KMS-11 (cell line): ENCODE measurements at regions not wholly inside any gene's neighbourhood (a gene's known extent, or its start where the extent isn't known, plus 50 kb on each side); places are given as distances from the start of the nearest gene placed in this dataset.

Experiments used
- H2AFZ ChIP-seq: fragments of 200-600 bp; sonication (generic); 2 replicates; pipeline ENCODE4 v1.6.1; 2016; ENCODE audit warnings: antibody characterized with exemption, mixed run types, low read depth
- H3K27ac ChIP-seq: fragments of 200-600 bp; sonication (generic); 2 replicates; pipeline ENCODE4 v1.6.1; 2016; ENCODE audit warnings: mild to moderate bottlenecking, mixed run types
- H3K27me3 ChIP-seq: fragments of 200-600 bp; sonication (generic); 2 replicates; pipeline ENCODE4 v1.6.1; 2017; ENCODE audit warnings: mild to moderate bottlenecking, low read depth, mixed run types, moderate library complexity; ENCODE audit not compliant: insufficient read depth
- H3K36me3 ChIP-seq: fragments of 200-600 bp; sonication (generic); 2 replicates; pipeline ENCODE4 v1.6.1; 2017; ENCODE audit warnings: mild to moderate bottlenecking, mixed run types; ENCODE audit not compliant: insufficient read depth
- H3K4me1 ChIP-seq: fragments of 200-600 bp; sonication (generic); 2 replicates; pipeline ENCODE4 v1.6.1; 2016; ENCODE audit warnings: mild to moderate bottlenecking, low read depth, mixed run types; ENCODE audit not compliant: poor library complexity, severe bottlenecking
- H3K4me2 ChIP-seq: fragments of 200-600 bp; sonication (generic); 2 replicates; pipeline ENCODE4 v1.7.0; 2016; ENCODE audit warnings: mild to moderate bottlenecking, mixed run types
- H3K4me3 ChIP-seq: fragments of 200-600 bp; sonication (generic); IDR thresholded peaks from 2 replicates; pipeline ENCODE4 v1.6.1; 2017; ENCODE audit warnings: low read depth, low read length, mixed read lengths; ENCODE audit not compliant: insufficient read depth
- H3K79me2 ChIP-seq: fragments of 200-600 bp; sonication (generic); 2 replicates; pipeline ENCODE4 v1.6.1; 2016; ENCODE audit warnings: low read depth, mixed run types; ENCODE audit not compliant: insufficient read depth
- H3K9ac ChIP-seq: fragments of 200-600 bp; sonication (generic); 2 replicates; pipeline ENCODE4 v1.6.1; 2016; ENCODE audit warnings: mild to moderate bottlenecking, mixed run types
- H4K20me1 ChIP-seq: fragments of 200-600 bp; sonication (generic); 2 replicates; pipeline ENCODE4 v1.6.1; 2016; ENCODE audit warnings: mild to moderate bottlenecking, mixed run types; ENCODE audit not compliant: insufficient read depth
- CTCF ChIP-seq: fragments of 200-600 bp; sonication (generic); conservative IDR thresholded peaks from 2 replicates; pipeline ENCODE4 v1.6.1; 2017; ENCODE audit warnings: low read depth, mild to moderate bottlenecking, antibody characterized with exemption, low read length, moderate library complexity, mixed read lengths

- Histone ChIP-seq H3K27me3 (no peaks in the 10 kb centered on the region), H3K4me1 (no peaks in the 10 kb centered on the region), H3K9ac (no peak overlapping the region), H3K79me2 (no peaks in the 10 kb centered on the region), H3K36me3 (no peaks in the 10 kb centered on the region), H4K20me1 (no peaks in the 10 kb centered on the region), H3K4me2 (no peak overlapping the region), H3K4me3 (no peak overlapping the region), H3K27ac (no peak overlapping the region), H2AFZ (no peak overlapping the region)
- no peak for TF ChIP-seq CTCF
Observed at GRCh38 chr7:24038993-24039392, 245.0 kb upstream of the NPY start.

DNA sequence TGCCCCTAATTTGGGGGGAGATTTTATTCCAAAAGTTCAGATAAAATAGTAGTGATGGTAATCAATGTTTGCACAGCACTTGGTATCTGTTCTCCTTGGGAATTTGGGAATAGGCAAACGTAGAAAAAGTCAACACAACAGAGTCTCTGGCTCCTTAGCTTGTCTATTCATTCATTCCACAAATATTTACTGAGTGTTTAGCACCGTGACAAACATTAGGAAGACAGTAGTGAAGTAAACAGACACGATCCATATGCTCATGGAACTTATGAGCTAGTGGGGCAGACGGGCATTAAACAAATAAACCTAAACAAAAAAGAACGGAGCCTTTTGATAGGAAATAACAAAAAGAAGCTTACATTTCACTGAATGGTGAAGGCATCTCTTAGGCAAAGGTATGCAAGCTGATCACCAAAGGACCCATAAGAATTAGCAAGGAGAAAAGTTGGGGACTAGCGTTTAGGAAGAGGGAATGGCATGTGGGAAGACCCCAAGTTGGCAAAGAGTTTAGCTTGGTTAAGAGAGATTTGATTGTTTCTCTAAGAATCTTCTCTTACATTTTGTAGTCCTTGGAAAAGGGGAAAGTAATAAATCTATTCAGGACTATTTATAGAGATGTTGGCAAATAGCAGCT is 243.9 kb upstream of the NPY start:
- Histone ChIP-seq H2AFZ (no peak overlapping the region), H3K4me2 (no peak overlapping the region), H3K79me2 (no peaks in the 10 kb centered on the region), H3K27me3 (no peaks in the 10 kb centered on the region), H4K20me1 (no peaks in the 10 kb centered on the region), H3K4me1 (no peaks in the 10 kb centered on the region), H3K27ac (no peak overlapping the region), H3K4me3 (no peak overlapping the region), H3K36me3 (no peaks in the 10 kb centered on the region), H3K9ac (no peak overlapping the region)
- no peak for TF ChIP-seq CTCF

- no peaks in the 10 kb centered on the region for H3K79me2 ChIP-seq
- H3K27me3 ChIP-seq: no peaks in the 10 kb centered on the region
- no peak for TF ChIP-seq CTCF
- no peaks in the 10 kb centered on the region for H3K36me3 ChIP-seq
- H3K4me2 ChIP-seq: no peak overlapping the region
- H3K27ac ChIP-seq: no peak overlapping the region
- no peaks in the 10 kb centered on the region for H3K4me1 ChIP-seq
- H4K20me1 ChIP-seq: no peaks in the 10 kb centered on the region
- H2AFZ ChIP-seq: no peak overlapping the region
- H3K9ac ChIP-seq: no peak overlapping the region
- no peak overlapping the region for H3K4me3 ChIP-seq
Observed at GRCh38 chr7:24042028-24042427, 242.0 kb upstream of the NPY start.

GRCh38 chr7:24049296-24049695 is 234.7 kb upstream of the NPY start:
- Histone ChIP-seq H3K4me1 (no peaks in the 10 kb centered on the region), H3K79me2 (no peaks in the 10 kb centered on the region), H3K4me2 (no peak overlapping the region), H3K36me3 (no peaks in the 10 kb centered on the region), H4K20me1 (no peaks in the 10 kb centered on the region), H3K9ac (no peak overlapping the region), H3K4me3 (no peak overlapping the region), H3K27ac (no peak overlapping the region), H2AFZ (no peak overlapping the region), H3K27me3 (no peaks in the 10 kb centered on the region)
- no peak for TF ChIP-seq CTCF
